ENCODE measurements at regions not wholly inside any gene's neighbourhood (a gene's known extent, or its start where the extent isn't known, plus 50 kb on each side); places are given as distances from the start of the nearest gene placed in this dataset.

DNA sequence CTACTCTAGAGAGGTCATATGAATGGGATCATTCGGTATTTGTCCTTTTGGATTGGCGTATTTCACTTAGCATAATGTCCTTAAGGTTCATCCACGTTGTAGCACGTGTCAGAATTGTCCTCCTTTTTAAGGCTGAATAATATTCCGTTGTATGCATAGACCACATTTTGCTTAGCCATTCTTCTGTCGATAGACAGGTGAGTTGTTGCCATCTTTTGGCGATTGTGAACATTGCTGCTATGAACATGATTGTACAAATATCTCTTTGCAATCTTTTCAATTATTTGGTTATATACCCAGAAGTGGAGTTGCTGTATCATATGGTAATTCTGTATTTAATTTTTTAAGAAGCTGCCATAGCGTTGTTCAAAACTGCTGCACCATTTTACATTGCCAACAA is 52.4 kb upstream of the GOLGA8J start:
- intact Hi-C loops (cut with DNase I; ENCODE audit: low total_unique reads): no loop called here
- TF ChIP-seq, protein P1, sequence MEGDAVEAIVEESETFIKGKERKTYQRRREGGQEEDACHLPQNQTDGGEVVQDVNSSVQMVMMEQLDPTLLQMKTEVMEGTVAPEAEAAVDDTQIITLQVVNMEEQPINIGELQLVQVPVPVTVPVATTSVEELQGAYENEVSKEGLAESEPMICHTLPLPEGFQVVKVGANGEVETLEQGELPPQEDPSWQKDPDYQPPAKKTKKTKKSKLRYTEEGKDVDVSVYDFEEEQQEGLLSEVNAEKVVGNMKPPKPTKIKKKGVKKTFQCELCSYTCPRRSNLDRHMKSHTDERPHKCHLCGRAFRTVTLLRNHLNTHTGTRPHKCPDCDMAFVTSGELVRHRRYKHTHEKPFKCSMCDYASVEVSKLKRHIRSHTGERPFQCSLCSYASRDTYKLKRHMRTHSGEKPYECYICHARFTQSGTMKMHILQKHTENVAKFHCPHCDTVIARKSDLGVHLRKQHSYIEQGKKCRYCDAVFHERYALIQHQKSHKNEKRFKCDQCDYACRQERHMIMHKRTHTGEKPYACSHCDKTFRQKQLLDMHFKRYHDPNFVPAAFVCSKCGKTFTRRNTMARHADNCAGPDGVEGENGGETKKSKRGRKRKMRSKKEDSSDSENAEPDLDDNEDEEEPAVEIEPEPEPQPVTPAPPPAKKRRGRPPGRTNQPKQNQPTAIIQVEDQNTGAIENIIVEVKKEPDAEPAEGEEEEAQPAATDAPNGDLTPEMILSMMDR (IDR thresholded peaks at IDR 0.05): no peak
- no peak for TF ChIP-seq POLR2A (IDR thresholded peaks at IDR 0.05)
- Histone ChIP-seq H3K4me1 (no peaks in the 10 kb centered on the region), H3K27me3 (no peaks in the 10 kb centered on the region), H3K9me3 (no peaks in the 10 kb centered on the region), H3K36me3 (ENCODE audit: low read depth, missing control alignments) (no peaks in the 10 kb centered on the region), H3K27ac (no peak overlapping the region), H3K4me3 (no peak overlapping the region)
- no peak for DNase-seq
- WGBS, 2 donors: 89 to 92% methylated on average over 8 of the region's 8 CpGs

DNA sequence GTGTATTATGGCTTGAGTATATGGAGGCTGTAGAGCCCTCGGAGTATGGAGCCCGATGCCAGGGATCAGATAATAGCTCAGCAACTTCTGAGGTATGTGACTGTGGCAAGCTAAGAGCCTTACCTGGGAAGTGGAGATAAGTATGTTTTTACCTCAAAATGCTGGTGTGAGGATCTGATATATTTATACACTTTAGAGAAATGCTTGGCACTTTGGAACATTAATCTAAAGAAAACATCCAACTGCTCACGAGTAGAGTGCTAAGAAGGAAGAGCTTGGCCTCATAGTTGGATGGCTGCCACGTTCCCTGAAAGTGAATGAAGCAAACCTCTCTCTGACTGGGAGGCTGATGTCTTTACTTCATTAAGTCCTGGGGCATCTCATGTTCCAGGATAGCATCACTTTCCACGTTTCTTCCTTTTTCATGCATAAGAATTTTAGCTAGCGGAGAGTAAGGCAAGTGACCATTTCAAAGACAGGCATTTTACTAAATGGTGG is 58.9 kb upstream of the GOLGA8J start:
- no peak overlapping the region for H3K27ac ChIP-seq
- 67 to 74% methylated on average over 6 of the region's 6 CpGs for WGBS, 2 donors
- no peaks in the 10 kb centered on the region for H3K36me3 ChIP-seq (ENCODE audit: low read depth, missing control alignments)
- peak; percentile 51 for DNase-seq
- H3K4me1 ChIP-seq: no peaks in the 10 kb centered on the region
- no peaks in the 10 kb centered on the region for H3K27me3 ChIP-seq
- TF ChIP-seq, protein P1 (IDR thresholded peaks at IDR 0.05): no peak
- H3K9me3 ChIP-seq: no peaks in the 10 kb centered on the region
- intact Hi-C loops (cut with DNase I; ENCODE audit: low total_unique reads): no loop called here
- no peak overlapping the region for H3K4me3 ChIP-seq

DNA sequence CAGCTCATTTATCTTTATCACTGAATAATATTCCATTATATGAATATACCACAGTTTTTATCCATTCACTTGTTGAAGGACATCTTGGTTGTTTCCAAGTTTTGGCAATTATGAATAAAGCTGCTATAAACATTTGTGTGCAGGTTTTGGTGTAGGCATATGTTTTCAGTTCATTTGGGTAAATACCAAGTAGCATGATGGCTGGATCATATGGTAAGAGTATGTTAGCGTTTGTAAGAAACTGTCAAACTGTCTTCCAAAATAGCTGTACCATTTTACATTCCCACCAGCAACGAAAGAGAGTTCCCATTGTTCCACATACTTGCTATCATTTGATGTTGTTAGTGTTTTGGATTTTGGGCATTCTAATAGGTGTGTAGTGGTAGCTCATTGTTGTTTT is 72.0 kb upstream of the GOLGA8J start:
- no peaks in the 10 kb centered on the region for H3K9me3 ChIP-seq
- H3K27ac ChIP-seq: no peak overlapping the region
- no peaks in the 10 kb centered on the region for H3K36me3 ChIP-seq (ENCODE audit: low read depth, missing control alignments)
- H3K4me1 ChIP-seq: no peaks in the 10 kb centered on the region
- H3K27me3 ChIP-seq: no peaks in the 10 kb centered on the region
- no peak overlapping the region for H3K4me3 ChIP-seq
- DNase-seq: no peak
- WGBS, 2 donors: 84 to 93% methylated on average over 2 of the region's 2 CpGs
- TF ChIP-seq, protein P1 (IDR thresholded peaks at IDR 0.05): no peak
- no peak for TF ChIP-seq POLR2A (IDR thresholded peaks at IDR 0.05)
- intact Hi-C loops (cut with DNase I; ENCODE audit: low total_unique reads): no loop called here

DNA sequence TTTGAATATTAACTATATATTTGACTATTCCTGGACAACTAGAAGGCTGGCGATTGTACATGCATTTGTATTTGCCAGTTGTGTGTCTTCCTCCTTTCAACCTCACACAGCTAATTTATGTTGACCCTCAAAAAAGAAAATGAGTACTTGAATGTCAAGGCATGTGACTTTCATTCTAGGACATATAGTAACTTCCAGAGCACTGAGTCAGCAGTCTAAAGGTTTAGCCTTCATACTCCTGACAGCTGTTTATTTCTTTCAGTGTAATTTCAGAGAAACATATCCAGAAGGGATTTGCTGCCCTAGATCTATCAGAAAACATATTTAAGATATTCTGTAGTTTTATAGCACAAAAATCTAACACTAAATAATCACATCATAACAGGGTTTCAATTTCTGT is 74.6 kb upstream of the GOLGA8J start:
- Histone ChIP-seq H3K27me3 (no peaks in the 10 kb centered on the region), H3K4me3 (no peak overlapping the region), H3K9me3 (no peaks in the 10 kb centered on the region), H3K36me3 (ENCODE audit: low read depth, missing control alignments) (no peaks in the 10 kb centered on the region), H3K4me1 (no peaks in the 10 kb centered on the region), H3K27ac (no peak overlapping the region)
- TF ChIP-seq, protein P1 (IDR thresholded peaks at IDR 0.05): no peak
- TF ChIP-seq POLR2A (IDR thresholded peaks at IDR 0.05): no peak
- intact Hi-C loops (cut with DNase I; ENCODE audit: low total_unique reads): no loop called here
- DNase-seq: no peak
- 82 to 98% methylated on average over 1 of the region's 1 CpG for WGBS, 2 donors

DNA sequence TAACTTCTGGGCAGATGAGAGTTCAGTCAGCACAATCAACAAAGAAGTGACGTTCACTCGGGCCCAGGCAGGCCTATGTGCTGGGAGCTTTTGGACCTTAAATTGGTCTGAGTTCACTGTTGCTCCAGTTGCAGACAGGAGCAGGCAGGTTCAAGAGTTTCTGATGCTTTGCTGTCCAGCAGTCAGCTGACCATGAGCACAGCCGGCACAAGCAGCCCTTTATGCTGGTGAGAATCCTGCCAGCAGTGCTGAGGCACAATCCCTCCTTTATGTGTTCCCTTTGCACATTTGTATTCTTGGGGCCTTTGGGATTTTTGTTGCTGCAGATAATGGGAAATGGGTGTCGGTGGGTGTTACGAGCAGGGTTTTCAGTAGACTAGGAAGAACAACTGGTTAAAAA is 81.2 kb upstream of the GOLGA8J start:
- Histone ChIP-seq H3K4me3 (no peak overlapping the region), H3K27me3 (no peaks in the 10 kb centered on the region), H3K9me3 (no peaks in the 10 kb centered on the region), H3K4me1 (peaks cover 12% of the 10 kb centered on the region), H3K27ac (peak overlapping the region; percentile 52 to 69), H3K36me3 (ENCODE audit: low read depth, missing control alignments) (no peaks in the 10 kb centered on the region)
- WGBS, 2 donors: 38 to 58% methylated on average over 5 of the region's 5 CpGs
- DNase-seq: peak; percentile 89
- TF ChIP-seq POLR2A (IDR thresholded peaks at IDR 0.05): no peak
- TF ChIP-seq, protein P1 (IDR thresholded peaks at IDR 0.05): no peak
- intact Hi-C loops (cut with DNase I; ENCODE audit: low total_unique reads): no loop called here
